Astrocyte (in vitro differentiated cells and primary cell): ENCODE measurements at regions not wholly inside any gene's neighbourhood (a gene's known extent, or its start where the extent isn't known, plus 50 kb on each side); places are given as distances from the start of the nearest gene placed in this dataset.
"Not testable (repeated sequence)": the region's sequence is repeated elsewhere in the genome, so short reads cannot be mapped to it uniquely, and the experiment has no call there.

Source experiments
- EZH2 ChIP-seq: IDR thresholded peaks from 2 replicates; pipeline ENCODE4 v1.6.1; 2012; ENCODE audit warnings: mild to moderate bottlenecking, low read length, inconsistent platforms; ENCODE audit not compliant: insufficient read depth
- TF ChIP-seq, protein P1 (sequence below): IDR thresholded peaks from 2 replicates; pipeline ENCODE4 v1.5.1; 2011; ENCODE audit warnings: low read depth, mild to moderate bottlenecking, inconsistent platforms, low read length, moderate library complexity; ENCODE audit not compliant: insufficient read depth

- TF ChIP-seq, protein P1, sequence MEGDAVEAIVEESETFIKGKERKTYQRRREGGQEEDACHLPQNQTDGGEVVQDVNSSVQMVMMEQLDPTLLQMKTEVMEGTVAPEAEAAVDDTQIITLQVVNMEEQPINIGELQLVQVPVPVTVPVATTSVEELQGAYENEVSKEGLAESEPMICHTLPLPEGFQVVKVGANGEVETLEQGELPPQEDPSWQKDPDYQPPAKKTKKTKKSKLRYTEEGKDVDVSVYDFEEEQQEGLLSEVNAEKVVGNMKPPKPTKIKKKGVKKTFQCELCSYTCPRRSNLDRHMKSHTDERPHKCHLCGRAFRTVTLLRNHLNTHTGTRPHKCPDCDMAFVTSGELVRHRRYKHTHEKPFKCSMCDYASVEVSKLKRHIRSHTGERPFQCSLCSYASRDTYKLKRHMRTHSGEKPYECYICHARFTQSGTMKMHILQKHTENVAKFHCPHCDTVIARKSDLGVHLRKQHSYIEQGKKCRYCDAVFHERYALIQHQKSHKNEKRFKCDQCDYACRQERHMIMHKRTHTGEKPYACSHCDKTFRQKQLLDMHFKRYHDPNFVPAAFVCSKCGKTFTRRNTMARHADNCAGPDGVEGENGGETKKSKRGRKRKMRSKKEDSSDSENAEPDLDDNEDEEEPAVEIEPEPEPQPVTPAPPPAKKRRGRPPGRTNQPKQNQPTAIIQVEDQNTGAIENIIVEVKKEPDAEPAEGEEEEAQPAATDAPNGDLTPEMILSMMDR, result not testable (repeated sequence)
- not testable (repeated sequence) for TF ChIP-seq EZH2
These were observed 210.6 kb upstream of the PLGLB2 start for GRCh38 chr2:87537251-87537671.
